ENCODE measurements at regions not wholly inside any gene's neighbourhood (a gene's known extent, or its start where the extent isn't known, plus 50 kb on each side); places are given as distances from the start of the nearest gene placed in this dataset.

GRCh38 chr18:57087644-57088376 is 59.1 kb upstream of the BOD1L2 start:
- no peak for DNase-seq

- DNase-seq: peak; percentile 80
Observed at GRCh38 chr18:57088883-57089282, 58.0 kb upstream of the BOD1L2 start.

DNA sequence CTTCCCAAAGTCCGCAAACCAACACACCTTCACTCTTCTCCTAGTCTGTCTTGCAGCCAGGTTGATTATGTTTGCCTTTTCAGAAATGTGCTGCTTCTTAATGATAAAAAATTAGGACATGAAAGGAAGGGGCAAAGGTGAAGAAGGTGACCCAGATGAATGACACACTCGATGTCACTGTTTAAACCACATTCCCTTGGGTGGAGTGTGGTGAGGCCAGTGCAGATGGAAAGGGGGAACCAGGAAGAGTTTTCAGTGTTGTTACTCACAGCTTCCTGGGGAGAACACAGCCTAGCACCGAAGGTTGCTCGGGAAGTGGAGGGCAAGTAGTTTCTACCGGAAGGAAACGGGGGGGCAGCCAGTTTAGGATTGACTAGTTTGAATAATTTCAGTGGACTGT is 57.2 kb upstream of the BOD1L2 start:
- no peak for DNase-seq

- DNase-seq: no peak
Observed at GRCh38 chr18:57091231-57091630, 55.7 kb upstream of the BOD1L2 start.

- DNase-seq: no peak
Observed at GRCh38 chr18:57094175-57094574, 52.7 kb upstream of the BOD1L2 start.

- DNase-seq: no peak
Observed at GRCh38 chr18:57095884-57096283, 51.0 kb upstream of the BOD1L2 start.

Data from NCI-H345 (cell line).